Right lobe of liver (tissue), 6 donors: ENCODE measurements at regions not wholly inside any gene's neighbourhood (a gene's known extent, or its start where the extent isn't known, plus 50 kb on each side); places are given as distances from the start of the nearest gene placed in this dataset.

Experiments used
- ATAC-seq, 4 donors: fragments of 200-7000 bp; cut with Tn5 transposase; one replicate each; pipeline ENCODE4 v1.9.1; 2020; ENCODE audit warnings: mild to moderate bottlenecking in 4 of 4, moderate library complexity in 4 of 4
- DNase-seq, 3 donors: peaks; one replicate each; pipeline ENCODE4 v3.0.0-alpha.2; 2020
- H3K27ac ChIP-seq, 3 donors: fragments of 200-600 bp; one replicate each; pipeline ENCODE4 v1.8.0; 2022
- H3K27me3 ChIP-seq, 2 donors: fragments of 200-600 bp; one replicate each; pipeline ENCODE4 v1.8.0; 2022
- H3K36me3 ChIP-seq, 4 donors: fragments of 200-600 bp; sonication (generic) in 1 of 4; one replicate each; pipeline versions ENCODE4 v1.5.1 to v1.8.0; 2017 to 2022; ENCODE audit warnings: control low read depth in 1 of 4
- H3K4me1 ChIP-seq, 4 donors: fragments of 200-600 bp; sonication (generic) in 1 of 4; one replicate each; pipeline versions ENCODE4 v1.5.1 to v1.8.0; 2017 to 2022; ENCODE audit warnings: control low read depth in 1 of 4
- H3K4me3 ChIP-seq, 3 donors: fragments of 200-600 bp; one replicate each; pipeline ENCODE4 v1.8.0; 2022
- H3K9me3 ChIP-seq, 4 donors: fragments of 200-600 bp; sonication (generic) in 1 of 4; one replicate each; pipeline versions ENCODE4 v1.5.1 to v1.8.0; 2017 to 2022; ENCODE audit warnings: control low read depth in 1 of 4
- CTCF ChIP-seq, 4 donors: fragments of 200-600 bp in 3 of 4; fragments of 450-650 bp in 1 of 4; IDR thresholded peaks; one replicate each; pipeline versions ENCODE4 v1.5.1 to v1.8.0; 2016 to 2022; ENCODE audit warnings: antibody characterized with exemption in 4 of 4, mild to moderate bottlenecking in 2 of 4
- POLR2A ChIP-seq: fragments of 450-650 bp; IDR thresholded peaks from one replicate; pipeline ENCODE4 v1.6.1; 2017; ENCODE audit warnings: antibody characterized with exemption, mild to moderate bottlenecking
- WGBS: methylation state at CpG from one replicate; pipeline ENCODE4 v1.1.6; 2018; ENCODE audit warnings: low coverage, low lambda C conversion rate; ENCODE audit not compliant: insufficient coverage; ENCODE audit errors: missing lambda C conversion rate; 5-methylcytosine and 5-hydroxymethylcytosine counted together
- intact Hi-C, 2 donors: fragments of 100-400 bp; cut with DNase I; formaldehyde crosslinking; loops; one replicate each; pipeline versions ENCODE4 v1.11.2 to v1.14.1; 2022
- donor health status: DM: no; HTN: yes; CAD: no.
- donor health status: DM: no; HTN: no; CAD: no.
- donor health status: DM: no; HTN: no; CAD: no.
- donor health status: DM: no; HTN: yes; CAD: no.
- donor health status: DM: no; HTN: yes; CAD: no.

- no peaks in the 10 kb centered on the region for H3K27me3 ChIP-seq
- H3K27ac ChIP-seq, result no peak overlapping the region
- intact Hi-C loops, result no loop called here
- DNase-seq (no peak), ATAC-seq (no peak)
- H3K4me3 ChIP-seq, result no peak overlapping the region
- TF ChIP-seq POLR2A (no peak), CTCF (IDR thresholded peaks at IDR 0.05) (no peak)
- 79% methylated on average over 2 of the region's 2 CpGs for WGBS
- no peaks in the 10 kb centered on the region for H3K36me3 ChIP-seq
- no peaks in the 10 kb centered on the region for H3K9me3 ChIP-seq
- no peaks in the 10 kb centered on the region for H3K4me1 ChIP-seq
Measured at GRCh38 chr9:11016081-11016480, 403.3 kb upstream of the PTPRD start.

- intact Hi-C loops, result no loop called here
- H3K27me3 ChIP-seq, result no peaks in the 10 kb centered on the region
- H3K4me3 ChIP-seq, result no peak overlapping the region
- H3K27ac ChIP-seq, result no peak overlapping the region
- H3K36me3 ChIP-seq, result no peaks in the 10 kb centered on the region
- no peaks in the 10 kb centered on the region for H3K4me1 ChIP-seq
- TF ChIP-seq POLR2A, result no peak
- TF ChIP-seq CTCF (IDR thresholded peaks at IDR 0.05), result no peak
- WGBS, result 50% methylated on average over 2 of the region's 2 CpGs
- DNase-seq, result no peak
- ATAC-seq, result no peak
- no peaks in the 10 kb centered on the region for H3K9me3 ChIP-seq
Measured at GRCh38 chr9:11023201-11023600, 410.4 kb upstream of the PTPRD start.

- TF ChIP-seq POLR2A (no peak), CTCF (IDR thresholded peaks at IDR 0.05) (no peak)
- no peaks in the 10 kb centered on the region for H3K27me3 ChIP-seq
Measured at GRCh38 chr9:11025775-11026174, 413.0 kb upstream of the PTPRD start.

GRCh38 chr9:11038366-11038765 is 425.6 kb upstream of the PTPRD start:
- TF ChIP-seq CTCF (IDR thresholded peaks at IDR 0.05) (no peak), POLR2A (no peak)
- no peak overlapping the region for H3K27ac ChIP-seq
- intact Hi-C loops, result no loop called here
- no peak for ATAC-seq
- no peaks in the 10 kb centered on the region for H3K27me3 ChIP-seq
- H3K4me1 ChIP-seq, result no peaks in the 10 kb centered on the region
- no peak for DNase-seq
- no peaks in the 10 kb centered on the region for H3K9me3 ChIP-seq
- WGBS, result 36% methylated on average over 7 of the region's 7 CpGs
- H3K36me3 ChIP-seq, result no peaks in the 10 kb centered on the region
- no peak overlapping the region for H3K4me3 ChIP-seq

More at GRCh38 chr9:11025775-11026174, 413.0 kb upstream of the PTPRD start:
- Histone ChIP-seq H3K4me3 (no peak overlapping the region), H3K27ac (no peak overlapping the region), H3K36me3 (no peaks in the 10 kb centered on the region), H3K9me3 (no peaks in the 10 kb centered on the region), H3K4me1 (no peaks in the 10 kb centered on the region)
- no peak for ATAC-seq
- DNase-seq, result no peak
- 97% methylated on average over 2 of the region's 2 CpGs for WGBS
- intact Hi-C loops, result no loop called here

- Histone ChIP-seq H3K36me3 (no peaks in the 10 kb centered on the region), H3K9me3 (no peaks in the 10 kb centered on the region), H3K4me3 (no peak overlapping the region), H3K27ac (no peak overlapping the region), H3K27me3 (no peaks in the 10 kb centered on the region), H3K4me1 (no peaks in the 10 kb centered on the region)
- intact Hi-C loops, result no loop called here
- TF ChIP-seq POLR2A (no peak), CTCF (IDR thresholded peaks at IDR 0.05) (no peak)
- WGBS, result 56% methylated on average over 4 of the region's 5 CpGs
- ATAC-seq (no peak), DNase-seq (no peak)
Measured at GRCh38 chr9:11039006-11039405, 426.2 kb upstream of the PTPRD start.
